ENCODE measurements at regions not wholly inside any gene's neighbourhood (a gene's known extent, or its start where the extent isn't known, plus 50 kb on each side); places are given as distances from the start of the nearest gene placed in this dataset.

DNA sequence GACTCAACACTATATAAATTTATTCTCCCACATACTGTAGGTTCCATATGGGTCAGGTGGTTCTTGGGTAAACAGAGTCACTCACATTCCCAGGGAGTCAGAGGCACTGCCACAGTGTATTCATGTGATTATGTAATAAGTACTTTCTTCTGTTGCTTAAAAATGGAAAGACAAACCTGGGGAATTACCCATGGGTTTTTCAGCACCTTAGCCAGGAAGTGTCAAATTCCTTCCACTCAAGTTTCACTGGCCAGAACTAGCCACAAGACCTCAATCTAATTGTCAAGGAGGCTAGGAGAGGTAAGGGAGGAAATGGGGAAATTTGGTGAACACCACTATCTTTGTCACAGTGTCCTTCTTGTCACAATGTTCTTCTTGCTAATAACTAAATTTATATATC lies 333.2 kb upstream of the MDGA2 start:
- TF ChIP-seq, protein P1, sequence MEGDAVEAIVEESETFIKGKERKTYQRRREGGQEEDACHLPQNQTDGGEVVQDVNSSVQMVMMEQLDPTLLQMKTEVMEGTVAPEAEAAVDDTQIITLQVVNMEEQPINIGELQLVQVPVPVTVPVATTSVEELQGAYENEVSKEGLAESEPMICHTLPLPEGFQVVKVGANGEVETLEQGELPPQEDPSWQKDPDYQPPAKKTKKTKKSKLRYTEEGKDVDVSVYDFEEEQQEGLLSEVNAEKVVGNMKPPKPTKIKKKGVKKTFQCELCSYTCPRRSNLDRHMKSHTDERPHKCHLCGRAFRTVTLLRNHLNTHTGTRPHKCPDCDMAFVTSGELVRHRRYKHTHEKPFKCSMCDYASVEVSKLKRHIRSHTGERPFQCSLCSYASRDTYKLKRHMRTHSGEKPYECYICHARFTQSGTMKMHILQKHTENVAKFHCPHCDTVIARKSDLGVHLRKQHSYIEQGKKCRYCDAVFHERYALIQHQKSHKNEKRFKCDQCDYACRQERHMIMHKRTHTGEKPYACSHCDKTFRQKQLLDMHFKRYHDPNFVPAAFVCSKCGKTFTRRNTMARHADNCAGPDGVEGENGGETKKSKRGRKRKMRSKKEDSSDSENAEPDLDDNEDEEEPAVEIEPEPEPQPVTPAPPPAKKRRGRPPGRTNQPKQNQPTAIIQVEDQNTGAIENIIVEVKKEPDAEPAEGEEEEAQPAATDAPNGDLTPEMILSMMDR (optimal IDR thresholded peaks at IDR 0.05 in 1 of 3, IDR thresholded peaks at IDR 0.05 in 1 of 3, conservative IDR thresholded peaks at IDR 0.05 in 1 of 3; ENCODE audit: extremely low read depth in 1 of 3, insufficient read depth in 2 of 3, low read length in 3 of 3): no peak
- no peak for TF ChIP-seq EZH2 (IDR thresholded peaks at IDR 0.05; ENCODE audit: low read length)
